ENCODE measurements at regions not wholly inside any gene's neighbourhood (a gene's known extent, or its start where the extent isn't known, plus 50 kb on each side); places are given as distances from the start of the nearest gene placed in this dataset.

GRCh38 chr1:218783916-218784315, 389.8 kb upstream of the LYPLAL1 start:
- Histone ChIP-seq H2AFZ (ENCODE audit: control insufficient read depth, low read depth, low read length) (no peak overlapping the region), H3K79me2 (ENCODE audit: control insufficient read depth, insufficient read depth, low read length) (no peaks in the 10 kb centered on the region), H4K20me1 (ENCODE audit: control insufficient read depth, insufficient read depth) (no peaks in the 10 kb centered on the region), H3K9ac (ENCODE audit: control insufficient read depth, insufficient read depth, low read length) (no peak overlapping the region), H3K4me2 (ENCODE audit: control insufficient read depth, insufficient read depth) (no peak overlapping the region), H3K27ac (ENCODE audit: control insufficient read depth, insufficient read depth) (no peak overlapping the region), H3K4me1 (ENCODE audit: control insufficient read depth, insufficient read depth, low read length) (no peaks in the 10 kb centered on the region), H3K4me3 (no peak overlapping the region), H3K36me3 (ENCODE audit: control insufficient read depth in 2 of 2, insufficient read depth in 2 of 2, low read length in 1 of 2) (no peaks in the 10 kb centered on the region), H3K27me3 (replicated peaks in 1 of 2; ENCODE audit: control insufficient read depth in 2 of 2, insufficient read depth in 2 of 2, low read length in 1 of 2) (no peaks in the 10 kb centered on the region), H3K9me3 (replicated peaks; ENCODE audit: control insufficient read depth, insufficient read depth, low read length) (no peaks in the 10 kb centered on the region)
- no peak for FAIRE-seq
- no peak for ATAC-seq
- intact Hi-C loops (cut with micrococcal nuclease; ENCODE audit: unreplicated experiment), result no loop called here
- in situ Hi-C loops (cut with MboI), result no loop called here
- ChIA-PET SMC1A (ENCODE audit: uncharacterized antibody, unreplicated experiment) (no interaction called here), POLR2A (no interaction called here), CTCF (no interaction called here), RAD21 (ENCODE audit: unreplicated experiment) (no interaction called here)
- no peak for DNase-seq (ENCODE audit: low read depth, low spot score)
- TF ChIP-seq, protein P1, sequence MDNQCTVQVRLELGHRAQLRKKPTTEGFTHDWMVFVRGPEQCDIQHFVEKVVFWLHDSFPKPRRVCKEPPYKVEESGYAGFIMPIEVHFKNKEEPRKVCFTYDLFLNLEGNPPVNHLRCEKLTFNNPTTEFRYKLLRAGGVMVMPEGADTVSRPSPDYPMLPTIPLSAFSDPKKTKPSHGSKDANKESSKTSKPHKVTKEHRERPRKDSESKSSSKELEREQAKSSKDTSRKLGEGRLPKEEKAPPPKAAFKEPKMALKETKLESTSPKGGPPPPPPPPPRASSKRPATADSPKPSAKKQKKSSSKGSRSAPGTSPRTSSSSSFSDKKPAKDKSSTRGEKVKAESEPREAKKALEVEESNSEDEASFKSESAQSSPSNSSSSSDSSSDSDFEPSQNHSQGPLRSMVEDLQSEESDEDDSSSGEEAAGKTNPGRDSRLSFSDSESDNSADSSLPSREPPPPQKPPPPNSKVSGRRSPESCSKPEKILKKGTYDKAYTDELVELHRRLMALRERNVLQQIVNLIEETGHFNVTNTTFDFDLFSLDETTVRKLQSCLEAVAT (IDR thresholded peaks at IDR 0.05), result no peak
- TF ChIP-seq NFYB (IDR thresholded peaks at IDR 0.05; ENCODE audit: insufficient read depth, low read depth, low read length) (no peak), PBX3 (IDR thresholded peaks at IDR 0.05; ENCODE audit: insufficient replicate concordance, low read depth, low read length) (no peak)
- BruUV-seq (replicated peaks), result no TSS peak
- 17% methylated on average over 3 of the region's 3 CpGs for WGBS (ENCODE audit: insufficient coverage, insufficient replicate concordance, low lambda C conversion rate, missing lambda C conversion rate)

DNA sequence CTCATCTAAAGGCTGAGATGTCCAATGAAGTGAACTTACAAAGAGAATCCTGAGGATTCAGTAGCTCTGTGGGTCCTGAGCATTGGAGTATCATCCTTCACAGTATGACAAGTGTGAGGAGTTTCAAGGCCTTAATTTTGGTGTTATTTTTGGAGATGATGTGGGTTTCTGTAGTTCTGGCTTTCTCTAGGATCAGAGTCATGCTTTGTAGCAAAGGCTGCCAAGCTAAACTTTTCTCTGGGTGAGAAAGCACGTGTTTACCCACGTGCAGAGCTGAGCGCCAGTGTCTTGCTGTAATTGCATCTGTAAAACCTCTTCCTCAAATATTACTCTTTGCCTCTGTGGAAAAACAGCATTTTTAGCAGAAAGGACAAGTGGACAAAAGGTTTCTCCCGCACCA, 387.8 kb upstream of the LYPLAL1 start:
- H3K79me2 ChIP-seq (ENCODE audit: control insufficient read depth, insufficient read depth, low read length), result no peaks in the 10 kb centered on the region
- H3K4me3 ChIP-seq, result no peak overlapping the region
- no peaks in the 10 kb centered on the region for H3K4me1 ChIP-seq (ENCODE audit: control insufficient read depth, insufficient read depth, low read length)
- SMC1A ChIA-PET (ENCODE audit: uncharacterized antibody, unreplicated experiment), result no interaction called here
- no peak for FAIRE-seq
- CTCF ChIA-PET, result no interaction called here
- no peak for ATAC-seq
- in situ Hi-C loops (cut with MboI) (no loop called here), intact Hi-C loops (cut with micrococcal nuclease; ENCODE audit: unreplicated experiment) (no loop called here)
- no peaks in the 10 kb centered on the region for H3K9me3 ChIP-seq (replicated peaks; ENCODE audit: control insufficient read depth, insufficient read depth, low read length)
- H3K4me2 ChIP-seq (ENCODE audit: control insufficient read depth, insufficient read depth), result no peak overlapping the region
- no peak overlapping the region for H2AFZ ChIP-seq (ENCODE audit: control insufficient read depth, low read depth, low read length)
- BruUV-seq (replicated peaks), result no TSS peak
- H3K9ac ChIP-seq (ENCODE audit: control insufficient read depth, insufficient read depth, low read length), result no peak overlapping the region
- POLR2A ChIA-PET, result no interaction called here
- 7% methylated on average over 4 of the region's 4 CpGs for WGBS (ENCODE audit: insufficient coverage, insufficient replicate concordance, low lambda C conversion rate, missing lambda C conversion rate)
- no peak for DNase-seq (ENCODE audit: low read depth, low spot score)
- RAD21 ChIA-PET (ENCODE audit: unreplicated experiment), result no interaction called here
- H3K27me3 ChIP-seq (replicated peaks in 1 of 2; ENCODE audit: control insufficient read depth in 2 of 2, insufficient read depth in 2 of 2, low read length in 1 of 2), result no peaks in the 10 kb centered on the region
- H3K36me3 ChIP-seq (ENCODE audit: control insufficient read depth in 2 of 2, insufficient read depth in 2 of 2, low read length in 1 of 2), result no peaks in the 10 kb centered on the region
- H3K27ac ChIP-seq (ENCODE audit: control insufficient read depth, insufficient read depth), result no peak overlapping the region
- no peaks in the 10 kb centered on the region for H4K20me1 ChIP-seq (ENCODE audit: control insufficient read depth, insufficient read depth)
- TF ChIP-seq ATF2 (IDR thresholded peaks at IDR 0.05; ENCODE audit: low read length), result no peak
- TF ChIP-seq RCOR1 (conservative IDR thresholded peaks at IDR 0.05; ENCODE audit: low read depth, low read length), result no peak
- TF ChIP-seq ZSCAN29 (IDR thresholded peaks at IDR 0.05), result no peak
- TF ChIP-seq, protein P2, sequence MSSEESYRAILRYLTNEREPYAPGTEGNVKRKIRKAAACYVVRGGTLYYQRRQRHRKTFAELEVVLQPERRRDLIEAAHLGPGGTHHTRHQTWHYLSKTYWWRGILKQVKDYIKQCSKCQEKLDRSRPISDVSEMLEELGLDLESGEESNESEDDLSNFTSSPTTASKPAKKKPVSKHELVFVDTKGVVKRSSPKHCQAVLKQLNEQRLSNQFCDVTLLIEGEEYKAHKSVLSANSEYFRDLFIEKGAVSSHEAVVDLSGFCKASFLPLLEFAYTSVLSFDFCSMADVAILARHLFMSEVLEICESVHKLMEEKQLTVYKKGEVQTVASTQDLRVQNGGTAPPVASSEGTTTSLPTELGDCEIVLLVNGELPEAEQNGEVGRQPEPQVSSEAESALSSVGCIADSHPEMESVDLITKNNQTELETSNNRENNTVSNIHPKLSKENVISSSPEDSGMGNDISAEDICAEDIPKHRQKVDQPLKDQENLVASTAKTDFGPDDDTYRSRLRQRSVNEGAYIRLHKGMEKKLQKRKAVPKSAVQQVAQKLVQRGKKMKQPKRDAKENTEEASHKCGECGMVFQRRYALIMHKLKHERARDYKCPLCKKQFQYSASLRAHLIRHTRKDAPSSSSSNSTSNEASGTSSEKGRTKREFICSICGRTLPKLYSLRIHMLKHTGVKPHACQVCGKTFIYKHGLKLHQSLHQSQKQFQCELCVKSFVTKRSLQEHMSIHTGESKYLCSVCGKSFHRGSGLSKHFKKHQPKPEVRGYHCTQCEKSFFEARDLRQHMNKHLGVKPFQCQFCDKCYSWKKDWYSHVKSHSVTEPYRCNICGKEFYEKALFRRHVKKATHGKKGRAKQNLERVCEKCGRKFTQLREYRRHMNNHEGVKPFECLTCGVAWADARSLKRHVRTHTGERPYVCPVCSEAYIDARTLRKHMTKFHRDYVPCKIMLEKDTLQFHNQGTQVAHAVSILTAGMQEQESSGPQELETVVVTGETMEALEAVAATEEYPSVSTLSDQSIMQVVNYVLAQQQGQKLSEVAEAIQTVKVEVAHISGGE (CRISPR knock-in tag; IDR thresholded peaks at IDR 0.05), result no peak
- no peak for TF ChIP-seq HDGF (IDR thresholded peaks at IDR 0.05)
- no peak for TF ChIP-seq POLR2A (IDR thresholded peaks at IDR 0.05; ENCODE audit: low read depth, low read length)
- TF ChIP-seq PBX3 (IDR thresholded peaks at IDR 0.05; ENCODE audit: insufficient replicate concordance, low read depth, low read length), result no peak

All from GM12878 (cell line).